ENCODE measurements at regions not wholly inside any gene's neighbourhood (a gene's known extent, or its start where the extent isn't known, plus 50 kb on each side); places are given as distances from the start of the nearest gene placed in this dataset.

GRCh38 chr21:22544747-22545146 is 1546.5 kb downstream of the NCAM2 start:
- Histone ChIP-seq H3K36me3 (ENCODE audit: insufficient read depth, low read length) (no peaks in the 10 kb centered on the region), H3K27me3 (ENCODE audit: insufficient read depth, low read length) (no peaks in the 10 kb centered on the region), H3K79me2 (ENCODE audit: control insufficient read depth, insufficient read depth, low read length, unreplicated experiment) (no peaks in the 10 kb centered on the region), H3K4me1 (ENCODE audit: control insufficient read depth, insufficient read depth, low read length, unreplicated experiment) (no peaks in the 10 kb centered on the region), H2AFZ (ENCODE audit: low read length, unreplicated experiment) (no peak overlapping the region), H3K4me3 (ENCODE audit: low read depth, low read length) (no peak overlapping the region), H3K27ac (ENCODE audit: low read depth, low read length) (no peak overlapping the region)

GRCh38 chr21:22552390-22552789 is 1554.2 kb downstream of the NCAM2 start:
- no peaks in the 10 kb centered on the region for H3K4me1 ChIP-seq (ENCODE audit: control insufficient read depth, insufficient read depth, low read length, unreplicated experiment)
- no peak overlapping the region for H3K4me3 ChIP-seq (ENCODE audit: low read depth, low read length)
- no peak overlapping the region for H2AFZ ChIP-seq (ENCODE audit: low read length, unreplicated experiment)
- H3K36me3 ChIP-seq (ENCODE audit: insufficient read depth, low read length): no peaks in the 10 kb centered on the region
- H3K79me2 ChIP-seq (ENCODE audit: control insufficient read depth, insufficient read depth, low read length, unreplicated experiment): no peaks in the 10 kb centered on the region
- H3K27me3 ChIP-seq (ENCODE audit: insufficient read depth, low read length): no peaks in the 10 kb centered on the region
- no peak overlapping the region for H3K27ac ChIP-seq (ENCODE audit: low read depth, low read length)

DNA sequence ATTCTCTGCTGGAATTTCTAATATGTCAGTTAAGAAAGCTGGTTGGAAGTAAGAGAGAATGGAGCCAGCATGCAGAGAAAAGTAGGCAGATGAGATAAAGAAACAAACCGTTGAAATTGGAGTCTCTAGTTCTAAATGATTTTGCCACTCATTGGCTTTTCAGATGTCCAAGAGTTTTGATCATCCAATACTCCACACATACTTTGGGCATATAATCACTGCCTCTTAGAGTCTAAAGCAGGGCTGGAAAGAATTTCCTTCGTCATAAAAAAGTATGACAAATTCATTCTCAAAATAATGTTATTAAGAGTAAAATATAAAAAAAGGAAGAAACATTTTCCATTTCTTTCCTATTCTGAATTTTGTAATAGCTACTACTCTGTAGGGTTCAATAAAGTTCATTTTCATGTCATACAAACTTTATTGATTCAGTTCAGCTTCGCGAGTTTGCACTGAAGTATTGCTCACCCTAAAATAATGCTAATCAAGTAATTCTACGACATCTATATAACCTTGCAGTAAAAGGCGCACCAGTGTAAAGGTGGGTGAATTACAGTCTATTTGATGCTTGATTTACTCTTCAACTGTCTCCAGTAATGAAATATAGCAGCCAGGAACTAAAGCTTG is 1556.6 kb downstream of the NCAM2 start:
- no peak overlapping the region for H2AFZ ChIP-seq (ENCODE audit: low read length, unreplicated experiment)

DNA sequence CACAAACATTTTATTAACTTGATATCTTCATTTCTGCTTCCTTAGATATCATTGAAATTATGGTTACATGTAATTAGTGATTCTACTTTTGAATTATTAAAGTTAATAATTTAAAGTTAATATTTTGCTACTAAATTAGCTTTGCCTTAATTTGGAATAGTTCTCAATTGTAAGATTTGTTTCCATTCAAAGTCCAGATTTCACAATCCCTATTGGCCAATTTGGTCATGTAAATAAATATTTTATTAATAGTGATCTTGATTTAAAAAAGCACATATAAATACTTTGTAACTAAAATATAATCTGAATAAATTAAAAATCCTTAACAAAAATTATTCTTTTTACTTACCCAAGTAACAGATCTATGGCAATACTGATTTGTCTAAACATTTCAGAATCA is 1558.6 kb downstream of the NCAM2 start:
- Histone ChIP-seq H3K36me3 (ENCODE audit: insufficient read depth, low read length) (no peaks in the 10 kb centered on the region), H3K27me3 (ENCODE audit: insufficient read depth, low read length) (no peaks in the 10 kb centered on the region), H3K79me2 (ENCODE audit: control insufficient read depth, insufficient read depth, low read length, unreplicated experiment) (no peaks in the 10 kb centered on the region), H2AFZ (ENCODE audit: low read length, unreplicated experiment) (no peak overlapping the region), H3K4me3 (ENCODE audit: low read depth, low read length) (no peak overlapping the region), H3K27ac (ENCODE audit: low read depth, low read length) (no peak overlapping the region), H3K4me1 (ENCODE audit: control insufficient read depth, insufficient read depth, low read length, unreplicated experiment) (no peaks in the 10 kb centered on the region)

More for the DNA sequence above, 1556.6 kb downstream of the NCAM2 start:
- H3K4me3 ChIP-seq (ENCODE audit: low read depth, low read length): no peak overlapping the region
- no peaks in the 10 kb centered on the region for H3K79me2 ChIP-seq (ENCODE audit: control insufficient read depth, insufficient read depth, low read length, unreplicated experiment)
- no peaks in the 10 kb centered on the region for H3K27me3 ChIP-seq (ENCODE audit: insufficient read depth, low read length)
- no peaks in the 10 kb centered on the region for H3K36me3 ChIP-seq (ENCODE audit: insufficient read depth, low read length)
- H3K4me1 ChIP-seq (ENCODE audit: control insufficient read depth, insufficient read depth, low read length, unreplicated experiment): no peaks in the 10 kb centered on the region
- H3K27ac ChIP-seq (ENCODE audit: low read depth, low read length): no peak overlapping the region

DNA sequence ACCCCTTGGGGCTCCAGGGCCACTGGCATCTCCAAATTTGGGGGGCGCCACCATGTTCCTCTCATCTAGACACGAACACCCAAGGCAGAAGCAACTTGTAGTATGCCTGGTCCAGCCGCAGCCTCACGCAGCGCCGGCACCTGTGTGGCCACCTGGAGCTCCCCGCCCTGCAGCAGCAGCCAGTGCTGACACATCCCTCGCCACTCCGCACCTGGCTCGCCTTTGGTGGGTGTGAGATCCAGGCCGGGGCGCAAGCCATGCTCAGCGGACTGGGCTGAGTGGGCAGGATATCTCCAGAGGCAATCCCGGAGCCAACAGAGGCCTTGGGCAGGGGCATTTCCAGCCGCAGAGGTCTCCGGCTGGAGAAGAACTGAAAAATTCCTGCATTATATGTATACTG is 1563.7 kb downstream of the NCAM2 start:
- H3K79me2 ChIP-seq (ENCODE audit: control insufficient read depth, insufficient read depth, low read length, unreplicated experiment): no peaks in the 10 kb centered on the region
- H3K36me3 ChIP-seq (ENCODE audit: insufficient read depth, low read length): no peaks in the 10 kb centered on the region
- no peak overlapping the region for H3K4me3 ChIP-seq (ENCODE audit: low read depth, low read length)
- no peak overlapping the region for H2AFZ ChIP-seq (ENCODE audit: low read length, unreplicated experiment)
- H3K4me1 ChIP-seq (ENCODE audit: control insufficient read depth, insufficient read depth, low read length, unreplicated experiment): no peaks in the 10 kb centered on the region
- no peak overlapping the region for H3K27ac ChIP-seq (ENCODE audit: low read depth, low read length)
- no peaks in the 10 kb centered on the region for H3K27me3 ChIP-seq (ENCODE audit: insufficient read depth, low read length)

DNA sequence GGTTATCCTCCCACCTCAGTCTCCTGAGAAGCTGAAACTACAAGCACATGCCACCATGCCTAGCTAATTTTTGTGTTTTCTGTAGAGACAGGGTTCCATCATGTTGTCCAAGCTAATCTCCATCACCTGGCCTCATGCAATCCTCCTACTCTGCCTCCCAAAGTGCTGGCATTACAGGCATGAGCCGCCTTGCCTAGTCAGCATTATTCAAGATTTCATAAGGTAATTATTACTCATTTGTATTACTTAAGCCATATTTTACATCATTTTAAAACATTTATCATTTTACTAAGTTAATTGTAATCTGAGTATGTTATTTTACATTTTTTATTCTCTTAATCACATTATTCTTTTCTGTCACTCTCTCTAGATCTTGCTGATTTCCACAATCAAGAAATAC is 1575.6 kb downstream of the NCAM2 start:
- Histone ChIP-seq H3K36me3 (ENCODE audit: insufficient read depth, low read length) (no peaks in the 10 kb centered on the region), H2AFZ (ENCODE audit: low read length, unreplicated experiment) (no peak overlapping the region), H3K4me3 (ENCODE audit: low read depth, low read length) (no peak overlapping the region), H3K4me1 (ENCODE audit: control insufficient read depth, insufficient read depth, low read length, unreplicated experiment) (no peaks in the 10 kb centered on the region), H3K27ac (ENCODE audit: low read depth, low read length) (no peak overlapping the region), H3K27me3 (ENCODE audit: insufficient read depth, low read length) (no peaks in the 10 kb centered on the region), H3K79me2 (ENCODE audit: control insufficient read depth, insufficient read depth, low read length, unreplicated experiment) (no peaks in the 10 kb centered on the region)

- H3K4me3 ChIP-seq (ENCODE audit: low read depth, low read length): no peak overlapping the region
Observed at GRCh38 chr21:22575165-22575584, 1577.0 kb downstream of the NCAM2 start.

GRCh38 chr21:22579741-22580140 is 1581.5 kb downstream of the NCAM2 start:
- H3K4me1 ChIP-seq (ENCODE audit: control insufficient read depth, insufficient read depth, low read length, unreplicated experiment): no peaks in the 10 kb centered on the region
- no peak overlapping the region for H2AFZ ChIP-seq (ENCODE audit: low read length, unreplicated experiment)
- no peak overlapping the region for H3K4me3 ChIP-seq (ENCODE audit: low read depth, low read length)
- no peak overlapping the region for H3K27ac ChIP-seq (ENCODE audit: low read depth, low read length)
- no peaks in the 10 kb centered on the region for H3K27me3 ChIP-seq (ENCODE audit: insufficient read depth, low read length)
- H3K36me3 ChIP-seq (ENCODE audit: insufficient read depth, low read length): no peaks in the 10 kb centered on the region
- H3K79me2 ChIP-seq (ENCODE audit: control insufficient read depth, insufficient read depth, low read length, unreplicated experiment): no peaks in the 10 kb centered on the region

More at GRCh38 chr21:22575165-22575584, 1577.0 kb downstream of the NCAM2 start:
- H2AFZ ChIP-seq (ENCODE audit: low read length, unreplicated experiment): no peak overlapping the region
- H3K36me3 ChIP-seq (ENCODE audit: insufficient read depth, low read length): no peaks in the 10 kb centered on the region
- no peaks in the 10 kb centered on the region for H3K4me1 ChIP-seq (ENCODE audit: control insufficient read depth, insufficient read depth, low read length, unreplicated experiment)
- H3K27ac ChIP-seq (ENCODE audit: low read depth, low read length): no peak overlapping the region
- no peaks in the 10 kb centered on the region for H3K27me3 ChIP-seq (ENCODE audit: insufficient read depth, low read length)
- no peaks in the 10 kb centered on the region for H3K79me2 ChIP-seq (ENCODE audit: control insufficient read depth, insufficient read depth, low read length, unreplicated experiment)

GRCh38 chr21:22582026-22582425 is 1583.8 kb downstream of the NCAM2 start:
- Histone ChIP-seq H3K36me3 (ENCODE audit: insufficient read depth, low read length) (no peaks in the 10 kb centered on the region), H3K4me1 (ENCODE audit: control insufficient read depth, insufficient read depth, low read length, unreplicated experiment) (no peaks in the 10 kb centered on the region), H2AFZ (ENCODE audit: low read length, unreplicated experiment) (no peak overlapping the region), H3K4me3 (ENCODE audit: low read depth, low read length) (no peak overlapping the region), H3K27ac (ENCODE audit: low read depth, low read length) (no peak overlapping the region), H3K27me3 (ENCODE audit: insufficient read depth, low read length) (no peaks in the 10 kb centered on the region), H3K79me2 (ENCODE audit: control insufficient read depth, insufficient read depth, low read length, unreplicated experiment) (no peaks in the 10 kb centered on the region)

DNA sequence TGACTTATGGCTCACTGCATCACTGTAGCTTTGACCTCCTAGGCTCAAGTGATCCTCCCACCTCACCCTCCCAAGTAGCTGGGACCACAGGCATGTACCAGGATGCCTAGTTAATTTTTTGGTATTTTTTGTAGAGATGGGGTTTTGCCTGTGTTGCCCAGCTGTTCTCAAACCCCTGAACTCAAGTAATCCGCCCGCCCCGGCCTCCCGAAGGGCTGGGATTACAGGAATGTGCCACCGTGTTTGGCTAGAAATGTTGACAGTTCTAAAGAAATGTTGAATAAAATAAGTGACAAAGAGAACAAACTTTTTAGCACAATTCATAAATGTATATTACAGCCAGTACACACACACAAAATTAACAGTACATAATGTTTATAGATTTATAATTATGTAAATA is 1586.1 kb downstream of the NCAM2 start:
- Histone ChIP-seq H3K4me1 (ENCODE audit: control insufficient read depth, insufficient read depth, low read length, unreplicated experiment) (no peaks in the 10 kb centered on the region), H3K27me3 (ENCODE audit: insufficient read depth, low read length) (no peaks in the 10 kb centered on the region), H3K27ac (ENCODE audit: low read depth, low read length) (no peak overlapping the region), H3K36me3 (ENCODE audit: insufficient read depth, low read length) (no peaks in the 10 kb centered on the region), H3K4me3 (ENCODE audit: low read depth, low read length) (no peak overlapping the region), H2AFZ (ENCODE audit: low read length, unreplicated experiment) (no peak overlapping the region), H3K79me2 (ENCODE audit: control insufficient read depth, insufficient read depth, low read length, unreplicated experiment) (no peaks in the 10 kb centered on the region)

- Histone ChIP-seq H3K36me3 (ENCODE audit: insufficient read depth, low read length) (no peaks in the 10 kb centered on the region), H3K4me3 (ENCODE audit: low read depth, low read length) (no peak overlapping the region), H3K79me2 (ENCODE audit: control insufficient read depth, insufficient read depth, low read length, unreplicated experiment) (no peaks in the 10 kb centered on the region), H3K27ac (ENCODE audit: low read depth, low read length) (no peak overlapping the region), H3K4me1 (ENCODE audit: control insufficient read depth, insufficient read depth, low read length, unreplicated experiment) (no peaks in the 10 kb centered on the region), H2AFZ (ENCODE audit: low read length, unreplicated experiment) (no peak overlapping the region), H3K27me3 (ENCODE audit: insufficient read depth, low read length) (no peaks in the 10 kb centered on the region)
Observed at GRCh38 chr21:22585558-22585957, 1587.3 kb downstream of the NCAM2 start.

All from ACC112 (cell line).